GM08714 (cell line): ENCODE measurements at regions not wholly inside any gene's neighbourhood (a gene's known extent, or its start where the extent isn't known, plus 50 kb on each side); places are given as distances from the start of the nearest gene placed in this dataset.

ENCODE experiments used
- H3K4me3 ChIP-seq: fragments of 200-500 bp; sonication (Bioruptor generic); 2 replicates; pipeline ENCODE4 v1.5.1; 2014; ENCODE audit warnings: mild to moderate bottlenecking, low read length, inconsistent platforms
- ZNF274 ChIP-seq: IDR thresholded peaks from 2 replicates; pipeline ENCODE4 v1.6.1; 2012; ENCODE audit warnings: mild to moderate bottlenecking, low read depth, low read length

DNA sequence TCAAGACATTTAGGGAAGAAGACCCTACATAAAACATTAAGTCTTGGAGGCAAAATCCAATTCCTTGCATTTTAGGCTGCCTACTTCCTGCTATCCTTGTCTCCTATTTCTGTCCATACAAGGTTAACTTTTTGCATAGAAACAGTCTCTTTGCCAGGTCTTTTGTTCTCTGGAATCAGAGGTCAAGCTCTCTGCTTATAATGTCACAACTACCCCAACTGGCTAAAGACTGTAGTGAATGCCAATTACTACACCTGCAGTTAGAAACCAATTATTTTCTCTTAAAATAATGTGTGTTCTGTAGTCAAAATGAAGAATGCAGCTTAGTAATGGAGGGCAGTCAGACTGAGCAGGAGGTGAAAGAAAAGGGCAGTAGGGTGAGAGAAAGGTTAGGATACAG is 856.2 kb downstream of the TUSC7 start:
- H3K4me3 ChIP-seq: no peak overlapping the region
- no peak for TF ChIP-seq ZNF274

DNA sequence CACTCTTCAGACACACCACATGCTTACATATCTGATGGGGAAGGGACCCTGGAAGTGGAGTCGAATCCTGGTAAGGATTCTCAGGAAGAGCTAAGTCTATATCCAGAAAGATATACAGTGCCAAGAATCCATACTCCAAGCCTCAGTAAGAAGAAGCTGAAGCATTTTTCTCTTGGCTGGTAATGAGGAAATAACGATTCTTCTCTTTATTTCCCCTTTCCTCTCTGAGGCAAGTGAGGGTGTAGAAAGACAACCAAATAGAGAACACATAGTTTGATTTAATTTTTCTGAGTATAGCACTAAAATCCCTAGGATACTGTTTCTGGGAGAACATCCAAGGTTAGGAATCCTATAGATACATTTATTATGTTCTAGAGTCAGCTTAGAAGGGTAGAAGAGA is 857.3 kb downstream of the TUSC7 start:
- H3K4me3 ChIP-seq: no peak overlapping the region
- TF ChIP-seq ZNF274: no peak

DNA sequence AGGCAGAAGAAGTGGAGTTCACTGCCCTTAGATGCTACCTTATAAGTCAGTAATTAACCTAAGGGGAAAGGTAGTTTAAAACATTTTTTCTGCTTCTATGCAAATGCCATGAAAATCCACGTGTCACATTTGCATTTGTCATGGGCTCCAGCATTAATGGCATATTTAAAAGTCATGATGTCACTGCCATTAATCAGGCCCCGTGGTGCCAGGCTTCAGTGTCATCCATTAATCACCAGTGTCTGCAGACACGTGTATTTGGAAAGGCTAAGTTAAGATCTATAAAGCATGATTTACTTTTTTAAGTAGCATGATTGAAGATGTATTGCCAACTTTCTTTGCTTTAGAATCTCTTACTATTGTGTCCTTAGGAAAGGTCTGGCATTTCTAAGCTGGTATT is 857.8 kb downstream of the TUSC7 start:
- H3K4me3 ChIP-seq: no peak overlapping the region
- TF ChIP-seq ZNF274: no peak

DNA sequence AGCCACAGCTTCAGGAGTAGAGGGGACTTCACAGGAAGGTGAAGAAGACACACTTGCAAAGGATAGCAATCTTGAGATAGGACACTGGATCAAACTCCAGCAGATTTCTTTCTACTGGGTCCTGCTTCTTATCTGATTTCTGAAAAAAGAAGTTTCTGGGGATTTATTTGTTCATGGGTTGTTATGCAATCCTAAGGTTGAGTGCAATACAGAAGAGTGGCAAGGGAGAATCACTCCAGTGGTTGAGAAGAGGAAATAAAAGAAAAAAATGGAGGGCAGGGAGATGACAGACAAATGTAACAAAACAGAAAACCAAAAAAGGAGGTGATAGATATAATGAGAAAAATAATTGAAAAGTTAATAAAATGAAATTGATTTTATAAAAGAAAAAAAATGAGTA is 858.3 kb downstream of the TUSC7 start:
- TF ChIP-seq ZNF274: no peak
- H3K4me3 ChIP-seq: no peak overlapping the region

DNA sequence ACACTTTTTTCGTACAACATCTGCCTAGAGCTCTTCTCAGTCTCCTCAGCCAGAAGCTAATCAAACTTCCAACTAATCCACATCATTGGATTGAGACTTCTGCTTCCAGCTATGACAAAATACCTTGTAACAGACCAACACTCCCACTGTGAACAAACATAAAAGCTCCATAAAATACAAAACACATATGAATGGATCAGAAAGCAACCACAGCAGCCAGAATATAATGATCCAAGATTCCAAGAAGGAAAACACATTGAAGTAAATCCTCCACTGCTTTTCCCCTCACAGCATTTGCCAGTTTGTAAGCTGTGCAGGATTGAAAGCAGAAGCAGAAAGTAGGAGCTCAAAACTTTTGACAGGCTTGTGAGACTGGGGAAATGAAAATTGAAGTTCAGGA is 863.2 kb downstream of the TUSC7 start:
- no peak for TF ChIP-seq ZNF274
- H3K4me3 ChIP-seq: no peak overlapping the region

DNA sequence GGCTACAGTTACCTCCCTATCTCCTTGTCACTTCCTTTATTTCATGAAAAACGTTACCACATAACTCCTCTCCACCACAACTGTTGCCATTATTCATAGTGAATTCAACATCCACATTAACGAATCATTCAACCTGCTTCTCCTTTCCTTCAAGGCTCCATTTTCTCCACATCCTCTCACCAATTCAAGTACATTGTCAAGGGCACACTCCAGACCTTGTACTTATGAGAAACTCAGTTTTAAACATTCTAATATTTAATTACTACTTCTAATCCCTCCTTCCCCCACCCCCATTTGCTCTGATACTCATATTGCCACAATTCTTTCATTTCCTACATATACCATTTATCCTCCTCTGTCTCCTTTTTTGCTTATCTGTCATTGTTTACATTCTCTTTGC is 871.2 kb downstream of the TUSC7 start:
- no peak for TF ChIP-seq ZNF274
- no peak overlapping the region for H3K4me3 ChIP-seq

DNA sequence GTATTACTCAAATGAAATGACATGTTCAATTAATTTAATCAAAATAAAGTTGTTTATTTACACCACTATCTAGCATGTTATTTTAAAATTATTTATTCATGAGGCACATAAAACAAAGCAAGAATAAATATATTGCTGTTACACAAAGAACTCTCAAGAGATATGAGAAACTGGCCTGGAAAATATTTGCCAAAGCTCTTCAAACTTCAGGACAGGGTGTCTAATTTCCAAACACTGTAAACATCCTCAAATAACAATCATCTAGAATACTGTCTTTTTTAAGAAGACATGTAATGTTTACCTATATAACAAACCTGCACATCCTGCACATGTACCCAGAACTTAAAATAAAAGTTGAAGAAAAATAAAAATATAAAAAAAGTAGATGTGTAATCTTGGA is 876.6 kb downstream of the TUSC7 start:
- H3K4me3 ChIP-seq: no peak overlapping the region
- no peak for TF ChIP-seq ZNF274

DNA sequence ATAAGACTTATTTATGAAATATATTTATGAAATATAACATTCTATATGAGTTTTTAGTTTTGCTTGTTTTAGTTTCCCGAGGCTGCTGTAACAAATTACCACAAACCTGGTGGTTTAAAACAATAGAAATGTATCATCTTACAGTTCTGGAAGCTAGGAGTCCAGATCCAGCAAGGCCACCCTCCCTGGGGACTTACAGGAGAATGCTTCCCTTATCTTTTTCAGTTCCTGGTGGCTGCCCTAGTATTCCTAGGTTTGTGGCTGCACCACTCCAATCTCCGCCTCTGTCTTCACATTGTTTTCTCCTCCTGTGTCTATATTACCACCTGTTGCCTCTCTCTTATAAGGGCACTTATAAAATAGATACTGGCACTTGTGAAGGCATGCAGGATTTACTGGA is 877.8 kb downstream of the TUSC7 start:
- H3K4me3 ChIP-seq: no peak overlapping the region
- no peak for TF ChIP-seq ZNF274

DNA sequence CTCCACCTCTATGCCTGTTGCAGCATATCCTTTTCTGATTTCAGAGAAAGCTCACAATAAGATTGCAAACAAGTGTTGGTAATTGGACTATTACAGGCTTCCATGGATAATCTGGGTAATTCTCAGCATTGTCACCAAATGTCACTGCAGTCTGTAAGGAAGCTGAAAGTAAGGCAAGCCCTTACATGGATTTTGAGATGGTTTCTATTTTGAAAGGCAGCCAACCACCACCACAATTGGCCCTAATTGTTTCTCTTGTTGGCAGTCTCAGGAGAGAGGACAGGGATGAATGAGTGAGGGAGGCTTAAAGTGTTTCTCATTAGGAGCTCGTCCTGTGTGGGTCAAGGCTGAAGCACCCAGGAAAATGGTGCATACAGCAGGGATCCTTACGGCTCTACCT is 879.9 kb downstream of the TUSC7 start:
- TF ChIP-seq ZNF274: no peak
- H3K4me3 ChIP-seq: no peak overlapping the region

DNA sequence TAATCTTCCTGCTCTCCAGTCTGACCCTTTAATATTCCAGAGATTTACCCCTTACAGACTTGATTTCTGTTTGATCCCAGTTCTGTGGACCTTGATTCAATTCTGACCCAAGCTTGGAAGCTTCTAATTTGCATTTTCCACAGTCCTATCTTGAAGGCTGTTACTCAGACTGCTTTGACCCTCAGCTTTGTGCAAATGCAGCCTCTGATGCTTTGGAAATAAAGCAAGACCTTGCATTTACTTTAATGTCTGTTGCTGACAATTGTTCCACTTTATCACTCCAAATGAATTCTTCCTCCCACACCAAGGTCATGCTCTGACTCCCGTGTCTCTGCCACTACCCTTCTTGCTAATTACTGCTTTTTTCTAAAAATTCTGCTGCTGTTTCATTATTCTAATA is 886.0 kb downstream of the TUSC7 start:
- no peak overlapping the region for H3K4me3 ChIP-seq
- TF ChIP-seq ZNF274: no peak

DNA sequence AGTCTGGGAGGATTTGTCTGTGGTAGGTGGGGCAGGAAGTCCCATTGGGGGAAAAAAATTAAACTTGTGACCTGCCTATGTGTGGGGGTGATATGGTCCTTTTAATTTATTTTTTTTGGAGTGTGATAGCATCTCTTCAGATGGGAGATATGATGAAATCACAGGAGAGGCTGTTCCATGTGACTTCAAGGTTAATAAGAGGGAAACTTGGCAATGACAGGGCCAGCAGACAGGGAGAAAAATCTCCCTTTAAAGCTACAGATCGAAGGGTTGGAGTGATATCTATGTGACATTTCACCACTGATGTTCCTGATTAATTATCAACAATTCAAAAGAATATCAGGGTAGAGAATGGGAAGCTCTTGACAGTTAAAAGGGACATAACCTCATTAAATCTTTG is 886.9 kb downstream of the TUSC7 start:
- no peak for TF ChIP-seq ZNF274
- H3K4me3 ChIP-seq: no peak overlapping the region

DNA sequence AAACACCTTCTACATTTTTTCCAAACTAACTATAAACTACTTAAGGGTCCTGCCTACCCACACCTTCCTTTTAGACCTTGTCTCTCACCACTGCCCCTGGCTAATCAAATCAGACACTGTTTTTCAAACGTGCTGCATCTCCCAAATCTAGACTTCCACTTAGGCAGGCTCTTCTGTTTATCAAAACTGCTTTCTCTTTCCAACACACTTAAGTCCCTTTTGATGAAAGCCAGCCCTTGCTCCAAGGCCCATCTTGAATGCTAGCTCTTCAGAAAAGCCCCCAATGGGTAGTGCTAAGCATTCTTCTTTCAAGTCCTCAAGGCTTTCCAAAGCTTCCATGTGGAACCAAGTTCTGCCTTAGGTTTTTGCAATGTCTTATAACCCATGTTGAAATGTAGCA is 888.3 kb downstream of the TUSC7 start:
- TF ChIP-seq ZNF274: no peak
- H3K4me3 ChIP-seq: no peak overlapping the region

DNA sequence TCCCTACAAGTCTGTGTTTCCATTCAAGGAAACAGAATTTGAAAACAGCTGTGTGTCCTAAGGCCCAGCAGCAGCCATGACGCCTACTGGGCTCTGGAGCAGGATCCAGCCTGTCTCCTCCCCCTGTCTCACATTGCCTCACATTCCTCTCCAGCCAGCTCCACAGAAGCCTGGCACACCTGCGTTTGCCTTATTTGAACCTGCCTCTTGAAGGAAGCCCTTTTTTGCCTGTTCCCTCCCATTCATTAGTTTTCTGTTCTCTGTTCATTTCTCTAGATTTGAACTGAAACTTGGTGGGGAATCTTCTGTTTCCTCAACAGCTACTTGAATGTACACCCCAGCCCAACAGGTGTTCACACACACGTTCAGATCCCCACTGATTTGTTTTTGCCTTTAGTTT is 890.5 kb downstream of the TUSC7 start:
- no peak overlapping the region for H3K4me3 ChIP-seq
- no peak for TF ChIP-seq ZNF274

DNA sequence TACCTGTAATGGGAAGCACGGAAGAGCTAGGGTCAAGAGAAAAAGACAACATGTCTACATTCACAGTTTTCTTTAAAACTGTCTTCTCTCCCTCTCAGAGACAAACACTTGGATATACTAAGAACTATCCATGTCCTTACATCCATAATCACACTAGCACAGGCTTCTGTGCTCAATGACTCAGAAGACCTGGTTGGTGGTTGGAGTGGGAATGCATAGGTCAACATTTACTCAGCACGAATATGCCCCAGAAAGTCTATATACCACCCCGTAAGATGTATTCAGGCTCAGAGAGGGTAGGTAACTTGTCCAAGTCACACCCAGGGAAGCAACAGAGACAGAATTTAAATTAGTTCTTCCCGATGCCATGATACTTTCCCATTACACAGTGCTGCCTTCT is 891.1 kb downstream of the TUSC7 start:
- TF ChIP-seq ZNF274: no peak
- H3K4me3 ChIP-seq: no peak overlapping the region

DNA sequence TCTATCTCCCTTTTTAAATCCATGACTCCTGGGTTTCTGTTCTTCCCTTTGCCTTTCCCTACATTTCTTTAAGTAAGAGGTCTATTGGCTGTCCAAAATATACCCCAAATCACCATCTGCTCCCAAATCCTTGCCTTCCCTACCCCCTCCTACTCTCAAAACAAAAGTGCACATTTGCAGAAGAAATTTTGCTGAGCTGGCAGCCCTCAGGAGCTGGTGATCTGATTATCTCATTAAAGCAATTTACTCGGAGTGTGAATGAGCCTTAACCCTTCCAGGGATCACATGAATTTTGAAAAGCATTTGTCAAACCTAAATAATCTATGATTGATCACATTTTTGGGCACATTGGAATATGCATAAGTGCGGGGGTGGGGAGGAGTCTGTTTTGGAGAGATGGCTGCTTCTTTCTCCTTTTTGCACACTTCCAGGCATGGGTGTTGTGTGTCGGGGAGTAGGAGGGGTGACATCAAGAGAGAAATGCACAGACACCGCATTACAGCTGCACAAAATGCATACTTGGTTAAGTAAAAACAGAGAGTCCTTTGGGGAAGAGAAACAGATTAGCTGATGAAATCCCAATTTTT is 892.6 kb downstream of the TUSC7 start:
- no peak for TF ChIP-seq ZNF274
- no peak overlapping the region for H3K4me3 ChIP-seq

DNA sequence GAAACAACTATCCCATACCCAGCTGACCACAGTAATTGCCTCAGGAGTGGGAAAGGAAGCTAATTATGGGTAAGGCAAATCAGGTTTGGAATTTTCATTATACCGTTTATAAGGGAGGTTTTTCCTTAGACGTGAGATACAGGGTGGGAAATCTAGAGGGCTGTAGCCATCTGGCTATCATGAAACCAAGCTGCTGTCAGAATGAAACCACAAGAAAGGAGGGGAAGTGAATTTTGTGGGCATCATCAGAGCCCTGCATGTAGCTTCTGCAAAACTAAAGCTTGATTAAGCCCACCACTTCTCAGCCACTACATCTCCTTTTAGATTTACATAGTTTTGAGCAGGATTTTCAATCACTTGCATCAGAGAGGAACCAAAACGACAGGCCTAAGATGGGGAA is 893.5 kb downstream of the TUSC7 start:
- no peak for TF ChIP-seq ZNF274
- H3K4me3 ChIP-seq: no peak overlapping the region
